DOHH2 (cell line): ENCODE measurements at regions not wholly inside any gene's neighbourhood (a gene's known extent, or its start where the extent isn't known, plus 50 kb on each side); places are given as distances from the start of the nearest gene placed in this dataset.

Experiments used
- H3F3A ChIP-seq: fragments of 200-600 bp; sonication (generic), shearing (Covaris generic); 2 replicates; pipeline ENCODE4 v1.6.0; 2016; ENCODE audit warnings: antibody characterized with exemption, mild to moderate bottlenecking; ENCODE audit not compliant: control insufficient read depth, insufficient read depth
- H3K27ac ChIP-seq: fragments of 200-600 bp; sonication (generic); 2 replicates; pipeline ENCODE4 v1.5.1; 2014; ENCODE audit warnings: low read depth, mild to moderate bottlenecking, low read length, moderate library complexity
- H3K27me3 ChIP-seq: fragments of 200-600 bp; sonication (generic); 2 replicates; pipeline ENCODE4 v1.6.1; 2014; ENCODE audit warnings: mild to moderate bottlenecking, low read length, mixed read lengths; ENCODE audit not compliant: control insufficient read depth
- H3K36me3 ChIP-seq: fragments of 200-600 bp; sonication (generic); 2 replicates; pipeline ENCODE4 v1.6.1; 2014; ENCODE audit warnings: mild to moderate bottlenecking, low read length, moderate library complexity, mixed read lengths; ENCODE audit not compliant: control insufficient read depth
- H3K4me1 ChIP-seq: fragments of 200-600 bp; sonication (generic); 2 replicates; pipeline ENCODE4 v1.6.1; 2014; ENCODE audit warnings: mild to moderate bottlenecking, low read length, mixed read lengths; ENCODE audit not compliant: control insufficient read depth
- H3K4me2 ChIP-seq: fragments of 200-600 bp; sonication (generic); 2 replicates; pipeline ENCODE4 v1.6.0; 2014; ENCODE audit warnings: mild to moderate bottlenecking, low read length, moderate library complexity
- H3K4me3 ChIP-seq: fragments of 200-600 bp; sonication (generic); 2 replicates; pipeline ENCODE4 v1.5.1; 2014; ENCODE audit warnings: mild to moderate bottlenecking, low read length, mixed read lengths
- H3K79me2 ChIP-seq: fragments of 200-600 bp; sonication (generic); 2 replicates; pipeline ENCODE4 v1.6.1; 2014; ENCODE audit warnings: mild to moderate bottlenecking, low read length, mixed read lengths; ENCODE audit not compliant: control insufficient read depth
- H3K9me2 ChIP-seq: fragments of 200-600 bp; sonication (generic); replicated peaks from 2 replicates; pipeline ENCODE4 v1.6.1; 2014; ENCODE audit warnings: mild to moderate bottlenecking, low read length, mixed read lengths; ENCODE audit not compliant: control insufficient read depth
- H3K9me3 ChIP-seq: fragments of 200-600 bp; sonication (generic); 2 replicates; pipeline ENCODE4 v1.6.1; 2014; ENCODE audit warnings: antibody characterized with exemption, low read length, mixed read lengths; ENCODE audit not compliant: control insufficient read depth, insufficient read depth
- H4K20me1 ChIP-seq: fragments of 200-600 bp; sonication (generic); 2 replicates; pipeline ENCODE4 v1.6.0; 2014; ENCODE audit warnings: low read depth, mild to moderate bottlenecking, antibody characterized with exemption, low read length, moderate library complexity; ENCODE audit not compliant: control insufficient read depth, insufficient read depth
- CTCF ChIP-seq: fragments of 200-600 bp; sonication (generic); IDR thresholded peaks from one replicate; pipeline ENCODE4 v1.5.1; 2014; ENCODE audit warnings: antibody characterized with exemption, mild to moderate bottlenecking, low read depth, low read length; ENCODE audit not compliant: poor library complexity, severe bottlenecking
- EZH2phosphoT487 ChIP-seq: fragments of 200-600 bp; sonication (generic); IDR thresholded peaks from 2 replicates; pipeline ENCODE4 v1.6.1; 2017; ENCODE audit warnings: borderline replicate concordance, mild to moderate bottlenecking, antibody characterized with exemption, low read length, moderate library complexity, mixed read lengths

GRCh38 chr12:24226745-24227350 is 277.4 kb upstream of the SOX5 start:
- Histone ChIP-seq H3K4me1 (no peaks in the 10 kb centered on the region), H3K27me3 (no peaks in the 10 kb centered on the region), H3K36me3 (no peaks in the 10 kb centered on the region), H3K4me2 (no peak overlapping the region), H3K9me2 (no peaks in the 10 kb centered on the region), H3K4me3 (no peak overlapping the region), H3K27ac (no peak overlapping the region), H3K79me2 (no peaks in the 10 kb centered on the region), H4K20me1 (no peaks in the 10 kb centered on the region), H3K9me3 (no peaks in the 10 kb centered on the region), H3F3A (no peaks in the 10 kb centered on the region)
- TF ChIP-seq CTCF: no peak
- TF ChIP-seq EZH2phosphoT487: no peak

- H3K79me2 ChIP-seq: no peaks in the 10 kb centered on the region
- no peaks in the 10 kb centered on the region for H3K9me2 ChIP-seq
- no peaks in the 10 kb centered on the region for H3K9me3 ChIP-seq
- no peak overlapping the region for H3K4me3 ChIP-seq
- no peak for TF ChIP-seq CTCF
- TF ChIP-seq EZH2phosphoT487: no peak
- H3F3A ChIP-seq: no peaks in the 10 kb centered on the region
- H3K36me3 ChIP-seq: no peaks in the 10 kb centered on the region
- H4K20me1 ChIP-seq: no peaks in the 10 kb centered on the region
- no peak overlapping the region for H3K4me2 ChIP-seq
- no peak overlapping the region for H3K27ac ChIP-seq
- no peaks in the 10 kb centered on the region for H3K27me3 ChIP-seq
- no peaks in the 10 kb centered on the region for H3K4me1 ChIP-seq
Measured at GRCh38 chr12:24224401-24224800, 274.9 kb upstream of the SOX5 start.

GRCh38 chr12:24223926-24224325 is 274.5 kb upstream of the SOX5 start:
- H3K4me1 ChIP-seq: no peaks in the 10 kb centered on the region
- no peak overlapping the region for H3K4me2 ChIP-seq
- H3K4me3 ChIP-seq: no peak overlapping the region
- no peaks in the 10 kb centered on the region for H3K9me3 ChIP-seq
- no peaks in the 10 kb centered on the region for H3K9me2 ChIP-seq
- TF ChIP-seq CTCF: no peak
- TF ChIP-seq EZH2phosphoT487: no peak
- no peak overlapping the region for H3K27ac ChIP-seq
- H4K20me1 ChIP-seq: no peaks in the 10 kb centered on the region
- H3K79me2 ChIP-seq: no peaks in the 10 kb centered on the region
- H3F3A ChIP-seq: no peaks in the 10 kb centered on the region
- no peaks in the 10 kb centered on the region for H3K36me3 ChIP-seq
- no peaks in the 10 kb centered on the region for H3K27me3 ChIP-seq

- Histone ChIP-seq H3K4me2 (no peak overlapping the region), H3K27ac (no peak overlapping the region)
- TF ChIP-seq CTCF (no peak), EZH2phosphoT487 (no peak)
Measured at GRCh38 chr12:24222968-24223367, 273.5 kb upstream of the SOX5 start.

More at GRCh38 chr12:24222968-24223367, 273.5 kb upstream of the SOX5 start:
- no peaks in the 10 kb centered on the region for H3K36me3 ChIP-seq
- no peaks in the 10 kb centered on the region for H3F3A ChIP-seq
- no peaks in the 10 kb centered on the region for H3K27me3 ChIP-seq
- H3K4me3 ChIP-seq: no peak overlapping the region
- H4K20me1 ChIP-seq: no peaks in the 10 kb centered on the region
- H3K9me2 ChIP-seq: no peaks in the 10 kb centered on the region
- no peaks in the 10 kb centered on the region for H3K9me3 ChIP-seq
- H3K4me1 ChIP-seq: no peaks in the 10 kb centered on the region
- no peaks in the 10 kb centered on the region for H3K79me2 ChIP-seq
